ENCODE measurements at regions not wholly inside any gene's neighbourhood (a gene's known extent, or its start where the extent isn't known, plus 50 kb on each side); places are given as distances from the start of the nearest gene placed in this dataset.

DNA sequence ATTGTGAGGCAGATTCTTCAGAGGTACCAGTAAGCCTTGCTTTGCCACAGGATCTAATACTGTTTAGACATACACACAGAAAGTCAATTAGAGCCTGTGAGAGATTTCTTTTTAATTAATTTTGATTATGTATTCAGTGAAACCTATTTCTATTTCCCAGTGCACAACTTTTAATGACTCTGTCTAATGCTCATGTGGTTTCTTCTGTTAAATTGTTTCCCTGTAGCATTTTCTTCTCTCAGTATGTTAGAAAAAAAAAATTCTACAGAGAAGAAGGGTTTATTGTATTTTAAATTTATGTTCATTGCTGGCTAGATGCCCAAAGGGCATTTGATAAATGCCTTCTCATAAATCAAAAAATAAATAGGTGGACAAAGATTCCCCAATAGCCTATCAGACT is 293.7 kb downstream of the C6orf118 start:
- DNase-seq (ENCODE audit: low read depth): no peak
- TF ChIP-seq, protein P1, sequence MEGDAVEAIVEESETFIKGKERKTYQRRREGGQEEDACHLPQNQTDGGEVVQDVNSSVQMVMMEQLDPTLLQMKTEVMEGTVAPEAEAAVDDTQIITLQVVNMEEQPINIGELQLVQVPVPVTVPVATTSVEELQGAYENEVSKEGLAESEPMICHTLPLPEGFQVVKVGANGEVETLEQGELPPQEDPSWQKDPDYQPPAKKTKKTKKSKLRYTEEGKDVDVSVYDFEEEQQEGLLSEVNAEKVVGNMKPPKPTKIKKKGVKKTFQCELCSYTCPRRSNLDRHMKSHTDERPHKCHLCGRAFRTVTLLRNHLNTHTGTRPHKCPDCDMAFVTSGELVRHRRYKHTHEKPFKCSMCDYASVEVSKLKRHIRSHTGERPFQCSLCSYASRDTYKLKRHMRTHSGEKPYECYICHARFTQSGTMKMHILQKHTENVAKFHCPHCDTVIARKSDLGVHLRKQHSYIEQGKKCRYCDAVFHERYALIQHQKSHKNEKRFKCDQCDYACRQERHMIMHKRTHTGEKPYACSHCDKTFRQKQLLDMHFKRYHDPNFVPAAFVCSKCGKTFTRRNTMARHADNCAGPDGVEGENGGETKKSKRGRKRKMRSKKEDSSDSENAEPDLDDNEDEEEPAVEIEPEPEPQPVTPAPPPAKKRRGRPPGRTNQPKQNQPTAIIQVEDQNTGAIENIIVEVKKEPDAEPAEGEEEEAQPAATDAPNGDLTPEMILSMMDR (IDR thresholded peaks at IDR 0.05; ENCODE audit: insufficient read depth, low read depth, low read length, missing control alignments): no peak

DNA sequence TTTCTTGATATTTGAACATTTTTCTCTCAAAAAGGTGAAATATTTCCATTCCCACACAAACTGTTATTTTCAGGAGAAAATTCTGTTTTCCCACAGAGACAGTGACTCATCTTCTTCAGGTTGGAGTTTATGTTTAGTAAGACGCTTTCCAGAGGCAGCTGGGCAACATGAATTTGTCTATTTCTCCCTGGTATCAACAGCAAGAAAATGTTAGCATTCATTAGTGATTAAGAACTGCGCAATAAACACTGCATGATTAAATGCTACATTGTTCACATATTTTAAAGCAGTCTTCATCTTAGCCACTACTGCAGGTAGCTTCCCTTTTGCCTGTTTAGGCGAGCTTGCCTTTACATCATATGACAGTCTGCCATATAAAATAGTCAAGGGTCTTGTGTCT is 295.7 kb downstream of the C6orf118 start:
- no peak for DNase-seq (ENCODE audit: low read depth)
- TF ChIP-seq, protein P1 (IDR thresholded peaks at IDR 0.05; ENCODE audit: insufficient read depth, low read depth, low read length, missing control alignments): no peak
- H3K4me3 ChIP-seq (ENCODE audit: low read depth, low read length): no peak overlapping the region

More for the DNA sequence above, 293.7 kb downstream of the C6orf118 start:
- H3K4me3 ChIP-seq (ENCODE audit: low read depth, low read length): no peak overlapping the region

DNA sequence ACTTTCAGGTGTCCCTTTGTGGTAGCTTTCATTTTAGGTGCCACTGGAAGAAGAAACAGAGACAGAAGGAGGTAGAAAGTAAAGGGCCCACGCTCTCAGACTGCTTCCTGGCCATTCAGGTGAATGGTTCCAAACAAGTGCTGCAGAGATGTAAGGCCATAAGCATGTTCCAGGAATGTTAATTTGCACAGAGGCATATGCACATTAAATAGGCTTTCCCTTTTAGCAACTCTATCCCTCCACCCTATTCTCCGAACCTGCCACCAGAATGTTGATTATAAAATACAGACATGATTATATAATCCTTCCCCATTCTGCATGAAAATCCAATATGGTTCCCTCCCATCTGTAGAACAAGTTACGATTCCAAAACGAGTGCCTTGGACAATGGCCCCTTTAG is 297.2 kb downstream of the C6orf118 start:
- TF ChIP-seq, protein P1 (IDR thresholded peaks at IDR 0.05; ENCODE audit: insufficient read depth, low read depth, low read length, missing control alignments): no peak
- no peak overlapping the region for H3K4me3 ChIP-seq (ENCODE audit: low read depth, low read length)
- DNase-seq (ENCODE audit: low read depth): no peak

DNA sequence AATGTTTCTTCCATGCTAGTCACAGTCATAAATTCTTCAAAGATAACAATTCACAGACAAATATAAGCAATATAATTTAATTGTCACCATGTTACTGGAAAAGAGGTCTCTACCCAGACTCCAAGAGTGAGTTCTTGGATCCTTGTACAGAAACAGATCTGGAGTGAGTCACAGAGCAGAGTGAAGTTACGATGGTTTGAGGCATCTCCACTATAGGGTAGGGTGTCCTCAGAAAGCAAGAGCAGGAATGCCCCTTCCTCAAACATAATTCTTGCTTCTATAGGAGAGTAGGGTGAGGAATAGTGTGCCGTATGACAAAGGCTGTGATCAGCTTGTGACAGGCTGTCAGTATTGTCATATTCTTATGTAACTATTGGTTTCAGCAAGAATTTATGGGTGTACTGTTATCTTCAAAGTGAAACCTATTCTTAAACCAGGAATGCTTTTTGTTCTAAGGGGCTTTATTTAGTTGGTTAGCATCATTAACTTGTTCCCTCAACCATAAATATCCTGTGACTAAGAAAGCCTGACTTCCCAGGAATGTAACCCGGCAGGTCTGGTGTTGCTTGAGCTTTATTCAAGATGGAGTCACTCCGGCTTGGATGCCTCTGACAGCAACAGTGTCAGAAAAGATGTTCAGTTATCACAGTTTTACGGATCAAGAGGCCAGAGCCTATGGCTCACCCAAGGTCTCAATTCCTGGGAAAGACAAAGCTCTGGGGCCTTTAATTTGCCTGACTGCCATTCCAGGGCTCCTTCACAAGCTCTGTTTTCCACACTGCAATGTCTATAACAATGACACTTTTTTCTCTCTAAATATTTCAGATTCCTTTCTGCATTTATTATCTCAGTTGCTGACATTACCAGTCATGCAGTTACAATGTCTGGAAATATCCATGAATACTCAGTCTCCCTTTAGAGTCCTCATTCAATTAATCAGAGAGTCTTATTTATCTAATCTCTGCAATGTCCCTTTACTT is 298.6 kb downstream of the C6orf118 start:
- H3K4me3 ChIP-seq (ENCODE audit: low read depth, low read length): no peak overlapping the region
- TF ChIP-seq, protein P1 (IDR thresholded peaks at IDR 0.05; ENCODE audit: insufficient read depth, low read depth, low read length, missing control alignments): no peak
- DNase-seq (ENCODE audit: low read depth): no peak

DNA sequence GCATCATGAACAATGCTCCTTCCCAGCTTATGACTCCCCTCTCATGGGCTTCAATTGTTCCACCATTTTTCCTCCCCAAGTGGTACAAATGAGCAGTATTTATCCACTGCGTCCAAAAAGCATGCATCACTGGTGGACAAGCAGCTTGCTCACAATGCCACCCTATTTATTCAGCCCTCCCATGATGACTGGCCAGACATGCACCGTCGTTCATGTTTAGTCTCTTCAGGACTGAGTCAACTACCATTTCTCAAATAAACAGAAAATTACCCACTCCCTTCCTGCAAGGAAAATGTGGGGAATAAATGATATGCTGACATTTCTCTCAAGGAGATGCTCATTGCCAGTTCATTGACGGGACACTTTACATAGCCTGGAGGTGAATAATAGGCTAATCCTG is 300.4 kb downstream of the C6orf118 start:
- TF ChIP-seq, protein P1 (IDR thresholded peaks at IDR 0.05; ENCODE audit: insufficient read depth, low read depth, low read length, missing control alignments): no peak
- DNase-seq (ENCODE audit: low read depth): no peak
- no peak overlapping the region for H3K4me3 ChIP-seq (ENCODE audit: low read depth, low read length)

DNA sequence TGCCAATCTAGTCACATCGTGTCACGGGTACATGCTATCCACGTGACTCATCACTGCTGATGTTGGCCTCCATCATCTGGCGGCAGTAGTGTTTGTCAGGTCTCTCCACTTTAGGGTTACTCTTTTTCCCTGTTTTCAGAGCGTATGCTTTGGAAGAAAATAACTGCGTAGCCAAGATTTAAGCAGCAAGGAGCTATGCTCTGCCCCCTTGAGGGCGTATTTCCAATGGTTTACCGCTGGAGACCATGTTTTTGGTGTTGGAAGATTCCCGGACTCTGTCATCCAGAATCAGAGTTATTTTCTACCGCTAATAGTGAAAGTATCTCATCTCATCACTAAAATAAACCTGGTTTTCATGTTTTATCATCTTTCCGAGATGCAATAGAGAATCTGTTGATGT is 306.5 kb downstream of the C6orf118 start:
- no peak overlapping the region for H3K4me3 ChIP-seq (ENCODE audit: low read depth, low read length)
- TF ChIP-seq, protein P1 (IDR thresholded peaks at IDR 0.05; ENCODE audit: insufficient read depth, low read depth, low read length, missing control alignments): no peak
- DNase-seq (ENCODE audit: low read depth): no peak
